WERI-Rb-1 (cell line): ENCODE measurements at regions not wholly inside any gene's neighbourhood (a gene's known extent, or its start where the extent isn't known, plus 50 kb on each side); places are given as distances from the start of the nearest gene placed in this dataset.
A peak's percentile ranks its signal among the peaks of the same experiment; 100 is the strongest.

Experiments used
- DNase-seq: peaks from one replicate; pipeline ENCODE4 v3.0.0-alpha.2; 2020
- H3K27ac ChIP-seq: fragments of 250-450 bp; sonication (Bioruptor Pico); 2 replicates; pipeline ENCODE4 v1.5.1; 2020; ENCODE audit warnings: mild to moderate bottlenecking, moderate library complexity
- H3K27me3 ChIP-seq: fragments of 250-450 bp; sonication (Bioruptor Pico); 2 replicates; pipeline ENCODE4 v1.5.1; 2021; ENCODE audit warnings: mild to moderate bottlenecking, low read depth, moderate library complexity; ENCODE audit not compliant: insufficient read depth, severe bottlenecking
- H3K36me3 ChIP-seq: fragments of 250-450 bp; sonication (Bioruptor Pico); 2 replicates; pipeline ENCODE4 v1.5.1; 2020; ENCODE audit warnings: mild to moderate bottlenecking, moderate library complexity
- H3K4me3 ChIP-seq: 2 replicates; pipeline ENCODE4 v1.5.1; 2011; ENCODE audit warnings: low read depth, mild to moderate bottlenecking, control low read depth, low read length
- H3K9me3 ChIP-seq: fragments of 250-450 bp; sonication (Bioruptor Pico); 2 replicates; pipeline ENCODE4 v1.5.1; 2021; ENCODE audit warnings: mild to moderate bottlenecking, moderate library complexity; ENCODE audit not compliant: severe bottlenecking
- CTCF ChIP-seq: IDR thresholded peaks from 2 replicates; pipeline ENCODE4 v1.5.1; 2011; ENCODE audit warnings: low read depth, mild to moderate bottlenecking, control low read depth, inconsistent platforms, low read length

GRCh38 chr4:142975618-142976017 is 129.5 kb upstream of the INPP4B start:
- no peak for TF ChIP-seq CTCF
- H3K4me3 ChIP-seq: no peak overlapping the region
- H3K9me3 ChIP-seq: no peaks in the 10 kb centered on the region
- H3K36me3 ChIP-seq: no peaks in the 10 kb centered on the region
- DNase-seq: no peak
- no peaks in the 10 kb centered on the region for H3K27me3 ChIP-seq
- no peak overlapping the region for H3K27ac ChIP-seq

- Histone ChIP-seq H3K9me3 (no peaks in the 10 kb centered on the region), H3K27ac (no peak overlapping the region), H3K36me3 (no peaks in the 10 kb centered on the region), H3K4me3 (no peak overlapping the region), H3K27me3 (no peaks in the 10 kb centered on the region)
- no peak for DNase-seq
- TF ChIP-seq CTCF: no peak
These were observed 130.4 kb upstream of the INPP4B start for GRCh38 chr4:142976482-142976881.

GRCh38 chr4:142977182-142977581 is 131.1 kb upstream of the INPP4B start:
- Histone ChIP-seq H3K27me3 (no peaks in the 10 kb centered on the region), H3K9me3 (no peaks in the 10 kb centered on the region), H3K27ac (no peak overlapping the region), H3K4me3 (no peak overlapping the region), H3K36me3 (no peaks in the 10 kb centered on the region)
- TF ChIP-seq CTCF: no peak
- DNase-seq: no peak

GRCh38 chr4:142983065-142983464 is 137.0 kb upstream of the INPP4B start:
- no peaks in the 10 kb centered on the region for H3K36me3 ChIP-seq
- no peak overlapping the region for H3K4me3 ChIP-seq
- TF ChIP-seq CTCF: no peak
- no peaks in the 10 kb centered on the region for H3K9me3 ChIP-seq
- H3K27ac ChIP-seq: no peak overlapping the region
- H3K27me3 ChIP-seq: no peaks in the 10 kb centered on the region
- DNase-seq: no peak

- DNase-seq: no peak
- H3K4me3 ChIP-seq: no peak overlapping the region
- H3K27ac ChIP-seq: no peak overlapping the region
- no peaks in the 10 kb centered on the region for H3K9me3 ChIP-seq
- no peaks in the 10 kb centered on the region for H3K27me3 ChIP-seq
- TF ChIP-seq CTCF: no peak
- no peaks in the 10 kb centered on the region for H3K36me3 ChIP-seq
These were observed 137.5 kb upstream of the INPP4B start for GRCh38 chr4:142983589-142983988.

- TF ChIP-seq CTCF: peak; percentile 50; the same call in 1 of the 2 replicates
- Histone ChIP-seq H3K4me3 (no peak overlapping the region), H3K27ac (no peak overlapping the region), H3K36me3 (no peaks in the 10 kb centered on the region), H3K9me3 (no peaks in the 10 kb centered on the region), H3K27me3 (no peaks in the 10 kb centered on the region)
- DNase-seq: no peak
These were observed 138.9 kb upstream of the INPP4B start for GRCh38 chr4:142984871-142985585.
